K562 (cell line): ENCODE measurements at regions not wholly inside any gene's neighbourhood (a gene's known extent, or its start where the extent isn't known, plus 50 kb on each side); places are given as distances from the start of the nearest gene placed in this dataset.

Experiments
- ASH1L ChIP-seq: fragments of 450-650 bp; IDR thresholded peaks from 2 replicates; pipeline ENCODE4 v1.6.1; 2018; ENCODE audit warnings: borderline replicate concordance, mild to moderate bottlenecking, low read depth; ENCODE audit not compliant: partially characterized antibody
- CBX2 ChIP-seq: fragments of 200-600 bp; sonication (generic); IDR thresholded peaks from one replicate; pipeline ENCODE4 v1.6.1; 2012; ENCODE audit warnings: mild to moderate bottlenecking, low read length, inconsistent platforms; ENCODE audit not compliant: insufficient read depth, poor library complexity, severe bottlenecking
- CTCF ChIP-seq, 3 experiments: IDR thresholded peaks in 2 of 3; conservative IDR thresholded peaks in 1 of 3; 2 replicates each; pipeline ENCODE4 v1.5.1; 2011 to 2012; ENCODE audit warnings: low read length in 3 of 3, mild to moderate bottlenecking in 3 of 3, control low read depth in 2 of 3, improper control_type of control experiment in 1 of 3, inconsistent platforms in 1 of 3, low read depth in 1 of 3, mixed read lengths in 1 of 3, moderate library complexity in 1 of 3; ENCODE audit not compliant: insufficient read depth in 2 of 3
- FOXA1 ChIP-seq: fragments of 450-650 bp; IDR thresholded peaks from 2 replicates; pipeline ENCODE4 v1.6.1; 2016; ENCODE audit warnings: mild to moderate bottlenecking, borderline replicate concordance
- GABPA ChIP-seq: fragments of 200-800 bp; sonication (Bioruptor generic); conservative IDR thresholded peaks from 2 replicates; pipeline ENCODE4 v1.6.1; 2016; ENCODE audit warnings: low read depth, missing genetic modification characterization, missing compliant biosample characterization
- HIVEP1 ChIP-seq: fragments of 250-450 bp; sonication (Bioruptor Pico); IDR thresholded peaks from 2 replicates; pipeline ENCODE4 v1.4.0; 2020; ENCODE audit warnings: mild to moderate bottlenecking
- JUND ChIP-seq, 2 experiments: IDR thresholded peaks; 2 replicates in 1 of 2; 3 replicates in 1 of 2; pipeline ENCODE4 v1.6.1; 2011; ENCODE audit warnings: borderline replicate concordance in 2 of 2, low read depth in 2 of 2, low read length in 2 of 2, improper control_type of control experiment in 1 of 2, missing biosample characterization in 1 of 2, missing genetic modification characterization in 1 of 2, missing genetic modification reagents in 1 of 2
- PHF8 ChIP-seq: fragments of 200-600 bp; sonication (generic); IDR thresholded peaks from 2 replicates; pipeline ENCODE4 v1.6.1; 2012; ENCODE audit warnings: mixed run types, mild to moderate bottlenecking, inconsistent platforms, low read length, moderate library complexity, borderline replicate concordance
- POLR2A ChIP-seq: fragments of 450-650 bp; conservative IDR thresholded peaks from 2 replicates; pipeline ENCODE4 v1.6.1; 2016
- ZEB2 ChIP-seq: fragments of 450-650 bp; IDR thresholded peaks from 2 replicates; pipeline ENCODE4 v1.6.1; 2016
- ZNF830 ChIP-seq: fragments of 250-450 bp; sonication (Bioruptor Pico); IDR thresholded peaks from 2 replicates; pipeline ENCODE4 v1.5.0; 2021; ENCODE audit warnings: mild to moderate bottlenecking

GRCh38 chr14:106631879-106632278, 1105.5 kb downstream of the TMEM121 start:
- TF ChIP-seq CTCF (IDR thresholded peaks at IDR 0.05 in 2 of 3, conservative IDR thresholded peaks at IDR 0.05 in 1 of 3; ENCODE audit: insufficient read depth in 2 of 3, low read depth in 1 of 3, low read length in 3 of 3) = no peak
- TF ChIP-seq ASH1L = no peak
- no peak for TF ChIP-seq POLR2A
- TF ChIP-seq HIVEP1 (CRISPR knock-in tag) = no peak
- TF ChIP-seq ZNF830 (CRISPR knock-in tag) = no peak
- no peak for TF ChIP-seq JUND (IDR thresholded peaks at IDR 0.05; ENCODE audit: borderline replicate concordance, low read depth, low read length)
- TF ChIP-seq JUND (tag; IDR thresholded peaks at IDR 0.05; ENCODE audit: borderline replicate concordance, low read depth, low read length) = no peak
- no peak for TF ChIP-seq FOXA1
- no peak for TF ChIP-seq PHF8
- no peak for TF ChIP-seq CBX2
- TF ChIP-seq ZEB2 = no peak
- no peak for TF ChIP-seq GABPA (tag)
